CD14-positive monocyte (primary cell): ENCODE measurements at regions not wholly inside any gene's neighbourhood (a gene's known extent, or its start where the extent isn't known, plus 50 kb on each side); places are given as distances from the start of the nearest gene placed in this dataset.

Source experiments
- DNase-seq, 3 donors: peaks; one replicate each; pipeline ENCODE4 v3.0.0-alpha.2; 2011 to 2022
- H2AFZ ChIP-seq: 2 replicates; pipeline ENCODE4 v1.6.0; 2012; ENCODE audit warnings: mild to moderate bottlenecking, low read depth, low read length, inconsistent platforms; ENCODE audit not compliant: insufficient read depth, poor library complexity, severe bottlenecking
- H3K27ac ChIP-seq, 2 donors: 1 replicate in 1 of 2; 2 replicates in 1 of 2; pipeline ENCODE4 v1.5.1; 2012 to 2013; ENCODE audit warnings: low read length in 2 of 2, control low read depth in 1 of 2, inconsistent platforms in 1 of 2, low read depth in 1 of 2, mild to moderate bottlenecking in 1 of 2
- H3K27me3 ChIP-seq, 2 donors: one replicate each; pipeline versions ENCODE4 v1.6.0 to v1.6.1; 2011 to 2013; ENCODE audit warnings: low read length in 2 of 2; ENCODE audit not compliant: control insufficient read depth in 2 of 2, insufficient read depth in 2 of 2
- H3K36me3 ChIP-seq, 2 donors: replicated peaks in 1 of 2; 1 replicate in 1 of 2; 2 replicates in 1 of 2; pipeline versions ENCODE4 v1.5.1 to v1.6.1; 2012 to 2013; ENCODE audit warnings: low read length in 2 of 2, control low read depth in 1 of 2, inconsistent platforms in 1 of 2, mild to moderate bottlenecking in 1 of 2; ENCODE audit not compliant: insufficient read depth in 2 of 2, control insufficient read depth in 1 of 2
- H3K4me1 ChIP-seq, 2 donors: 1 replicate in 1 of 2; 2 replicates in 1 of 2; pipeline versions ENCODE4 v1.5.1 to v1.6.1; 2012 to 2013; ENCODE audit warnings: low read length in 2 of 2, control low read depth in 1 of 2, inconsistent platforms in 1 of 2, mild to moderate bottlenecking in 1 of 2, moderate library complexity in 1 of 2; ENCODE audit not compliant: insufficient read depth in 2 of 2, control insufficient read depth in 1 of 2
- H3K4me2 ChIP-seq: replicated peaks from 2 replicates; pipeline ENCODE3; 2012; ENCODE audit warnings: low read length, moderate library complexity, mild to moderate bottlenecking; ENCODE audit not compliant: poor library complexity, severe bottlenecking; ENCODE audit errors: extremely low read depth
- H3K4me3 ChIP-seq, 3 experiments: fragments of 200-600 bp in 1 of 3; sonication (generic) in 1 of 3; replicated peaks in 1 of 3; 1 replicate in 2 of 3; 2 replicates in 1 of 3; pipeline ENCODE4 v1.5.1; 2011 to 2013; ENCODE audit warnings: low read length in 3 of 3, mild to moderate bottlenecking in 3 of 3, control low read depth in 2 of 3, low read depth in 2 of 3, inconsistent platforms in 1 of 3, moderate library complexity in 1 of 3
- H3K79me2 ChIP-seq: 2 replicates; pipeline ENCODE4 v1.6.0; 2012; ENCODE audit warnings: mild to moderate bottlenecking, control low read depth, inconsistent platforms, low read length, moderate library complexity; ENCODE audit not compliant: insufficient read depth
- H3K9ac ChIP-seq: 2 replicates; pipeline ENCODE4 v1.6.0; 2017; ENCODE audit warnings: low read length, mild to moderate bottlenecking; ENCODE audit not compliant: insufficient read depth, poor library complexity, severe bottlenecking
- H3K9me3 ChIP-seq, 2 donors: replicated peaks in 1 of 2; 1 replicate in 1 of 2; 2 replicates in 1 of 2; pipeline versions ENCODE4 v1.5.1 to v1.6.1; 2012 to 2013; ENCODE audit warnings: low read length in 2 of 2, control low read depth in 1 of 2; ENCODE audit not compliant: control insufficient read depth in 1 of 2, insufficient read depth in 1 of 2
- H4K20me1 ChIP-seq: 2 replicates; pipeline ENCODE4 v1.6.0; 2012; ENCODE audit warnings: mild to moderate bottlenecking, low read length, control low read depth, moderate library complexity; ENCODE audit not compliant: insufficient read depth
- H3K27ac Mint-ChIP-seq, 7 donors: one replicate each; pipeline ENCODE4 v1.8.0; 2020; ENCODE audit warnings: mild to moderate bottlenecking in 7 of 7, mixed read lengths in 7 of 7, moderate library complexity in 6 of 7, inconsistent platforms in 2 of 7
- H3K27me3 Mint-ChIP-seq, 3 donors: one replicate each; pipeline ENCODE4 v1.8.0; 2021 to 2022; ENCODE audit warnings: low read depth in 3 of 3, mild to moderate bottlenecking in 3 of 3, mixed read lengths in 3 of 3, moderate library complexity in 3 of 3, inconsistent platforms in 1 of 3
- H3K36me3 Mint-ChIP-seq, 2 donors: one replicate each; pipeline ENCODE4 v1.8.0; 2020; ENCODE audit warnings: mixed read lengths in 2 of 2, inconsistent platforms in 1 of 2, mild to moderate bottlenecking in 1 of 2
- H3K4me1 Mint-ChIP-seq: one replicate; pipeline ENCODE4 v1.8.0; 2020; ENCODE audit warnings: mild to moderate bottlenecking, mixed read lengths
- H3K4me3 Mint-ChIP-seq, 2 donors: one replicate each; pipeline ENCODE4 v1.8.0; 2020; ENCODE audit warnings: mild to moderate bottlenecking in 2 of 2, mixed read lengths in 2 of 2, moderate library complexity in 1 of 2
- H3K9me3 Mint-ChIP-seq, 7 donors: one replicate each; pipeline ENCODE4 v1.8.0; 2020 to 2022; ENCODE audit warnings: mixed read lengths in 7 of 7, mild to moderate bottlenecking in 6 of 7, moderate library complexity in 6 of 7, inconsistent platforms in 2 of 7
- CTCF ChIP-seq: fragments of 200-600 bp; IDR thresholded peaks from one replicate; pipeline ENCODE4 v1.8.0; 2022; ENCODE audit warnings: antibody characterized with exemption, mild to moderate bottlenecking
- WGBS: methylation state at CpG from one replicate; pipeline ENCODE4 v1.1.5; 2013; ENCODE audit warnings: missing lambda C conversion rate; ENCODE audit not compliant: insufficient coverage; 5-methylcytosine and 5-hydroxymethylcytosine counted together
- intact Hi-C, 2 donors: fragments of 100-400 bp; cut with micrococcal nuclease; formaldehyde crosslinking; loops; one replicate each; pipeline versions ENCODE4 v1.15.0 to v1.15.1; 2023

- H3K9me3 Mint-ChIP-seq: peaks cover 0 to 5% (median 0%) of the 10 kb centered on the region in 7 donors
- TF ChIP-seq CTCF: no peak
- Histone ChIP-seq H2AFZ (no peak overlapping the region), H3K27me3 (peaks cover 0 to 5% of the 10 kb centered on the region in 2 donors), H3K27ac (no peak overlapping the region), H3K36me3 (no peaks in the 10 kb centered on the region), H3K4me3 (no peak overlapping the region), H4K20me1 (no peaks in the 10 kb centered on the region), H3K4me2 (no peak overlapping the region), H3K4me1 (peaks cover 21 to 30% of the 10 kb centered on the region in 2 donors), H3K9me3 (no peaks in the 10 kb centered on the region), H3K79me2 (no peaks in the 10 kb centered on the region), H3K9ac (no peak overlapping the region)
- peaks cover 0 to 2% of the 10 kb centered on the region in 2 donors for H3K36me3 Mint-ChIP-seq
- no peak overlapping the region for H3K4me3 Mint-ChIP-seq
- intact Hi-C loops: no loop called here
- no peak overlapping the region for H3K27ac Mint-ChIP-seq
- no peak for DNase-seq
- peaks cover 30% of the 10 kb centered on the region for H3K4me1 Mint-ChIP-seq
- whole genome bisulfite sequencing: no CpG with 5 or more reads among the region's 2 CpGs
- peaks cover 0 to 13% (median 1%) of the 10 kb centered on the region in 3 donors for H3K27me3 Mint-ChIP-seq
Measured at GRCh38 chrX:40444133-40444532, 136.6 kb upstream of the ATP6AP2 start.

DNA sequence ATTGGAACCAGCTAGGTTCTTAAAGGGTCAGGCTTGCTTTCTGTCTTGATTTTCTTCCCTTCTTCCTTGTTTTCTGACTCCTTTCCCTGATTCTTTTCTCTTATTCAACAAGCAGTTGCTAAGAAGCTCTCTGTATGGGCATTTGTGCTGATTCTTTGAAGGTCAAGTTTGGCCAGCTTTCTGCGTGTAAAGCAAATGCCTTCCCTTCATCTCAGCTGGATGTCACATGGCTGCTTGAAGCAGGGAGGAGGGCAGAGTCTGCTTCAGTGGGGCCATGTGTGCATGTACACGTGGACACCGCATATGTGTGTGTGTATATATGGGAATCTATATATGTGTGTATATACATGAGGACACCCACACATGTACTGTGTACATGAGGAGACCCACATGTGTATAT lies 139.9 kb upstream of the ATP6AP2 start:
- H3K9me3 ChIP-seq: no peaks in the 10 kb centered on the region
- peak overlapping the region in 2 of 7 donors; percentile 32 to 68 for H3K27ac Mint-ChIP-seq
- H3K27me3 ChIP-seq: peaks cover 0 to 5% of the 10 kb centered on the region in 2 donors
- no peak for DNase-seq
- peaks cover 19 to 29% of the 10 kb centered on the region in 2 donors for H3K4me1 ChIP-seq
- H2AFZ ChIP-seq: no peak overlapping the region
- H3K79me2 ChIP-seq: no peaks in the 10 kb centered on the region
- no peak overlapping the region for H3K27ac ChIP-seq
- peaks cover 0 to 16% (median 0%) of the 10 kb centered on the region in 3 donors for H3K27me3 Mint-ChIP-seq
- no peak overlapping the region for H3K9ac ChIP-seq
- H3K4me1 Mint-ChIP-seq: peaks cover 30% of the 10 kb centered on the region
- H4K20me1 ChIP-seq: no peaks in the 10 kb centered on the region
- peaks cover 0 to 2% of the 10 kb centered on the region in 2 donors for H3K36me3 Mint-ChIP-seq
- H3K9me3 Mint-ChIP-seq: peaks cover 0 to 5% (median 0%) of the 10 kb centered on the region in 7 donors
- intact Hi-C loops: no loop called here
- no peak overlapping the region for H3K4me2 ChIP-seq
- no peak for TF ChIP-seq CTCF
- no CpG with 5 or more reads among the region's 3 CpGs for WGBS
- no peak overlapping the region for H3K4me3 ChIP-seq
- no peak overlapping the region for H3K4me3 Mint-ChIP-seq
- no peaks in the 10 kb centered on the region for H3K36me3 ChIP-seq
